H9 (cell line): ENCODE measurements at regions not wholly inside any gene's neighbourhood (a gene's known extent, or its start where the extent isn't known, plus 50 kb on each side); places are given as distances from the start of the nearest gene placed in this dataset.

Source experiments
- DNase-seq: peaks from one replicate; pipeline ENCODE4 v3.0.0-alpha.2; 2017
- H2AFZ ChIP-seq: one replicate; pipeline ENCODE4 v1.6.1; 2013; ENCODE audit warnings: mild to moderate bottlenecking, low read length, control low read depth, moderate library complexity
- H2AK5ac ChIP-seq: 2 replicates; pipeline ENCODE4 v1.6.1; 2013; ENCODE audit warnings: low read length, control low read depth, mixed read lengths; ENCODE audit not compliant: insufficient read length
- H2BK120ac ChIP-seq: one replicate; pipeline ENCODE4 v1.6.1; 2013; ENCODE audit warnings: low read depth, mild to moderate bottlenecking, low read length, control low read depth, inconsistent platforms; ENCODE audit not compliant: poor library complexity, severe bottlenecking
- H2BK12ac ChIP-seq: 2 replicates; pipeline ENCODE4 v1.6.1; 2013; ENCODE audit warnings: low read length, control low read depth, mixed read lengths, low read depth; ENCODE audit not compliant: insufficient read length
- H2BK15ac ChIP-seq: 2 replicates; pipeline ENCODE4 v1.6.1; 2013; ENCODE audit warnings: low read depth, low read length, control low read depth
- H2BK20ac ChIP-seq: one replicate; pipeline ENCODE4 v1.6.1; 2013; ENCODE audit warnings: low read depth, mild to moderate bottlenecking, low read length, control low read depth, inconsistent platforms; ENCODE audit not compliant: poor library complexity, severe bottlenecking
- H2BK5ac ChIP-seq: 2 replicates; pipeline ENCODE4 v1.6.1; 2013; ENCODE audit warnings: low read length, control low read depth, mixed read lengths; ENCODE audit not compliant: insufficient read length
- H3K14ac ChIP-seq: 2 replicates; pipeline ENCODE4 v1.6.1; 2013; ENCODE audit warnings: low read length, control low read depth; ENCODE audit not compliant: insufficient read depth
- H3K18ac ChIP-seq: 2 replicates; pipeline ENCODE4 v1.6.1; 2013; ENCODE audit warnings: low read depth, mild to moderate bottlenecking, mixed read lengths, low read length, control low read depth; ENCODE audit not compliant: insufficient read length
- H3K23ac ChIP-seq: 2 replicates; pipeline ENCODE4 v1.6.1; 2013; ENCODE audit warnings: low read length, control low read depth, mixed read lengths, low read depth; ENCODE audit not compliant: insufficient read length
- H3K23me2 ChIP-seq: 2 replicates; pipeline ENCODE4 v1.6.1; 2013; ENCODE audit warnings: low read depth, mild to moderate bottlenecking, mixed read lengths, low read length, control low read depth; ENCODE audit not compliant: insufficient read length, poor library complexity, severe bottlenecking
- H3K27ac ChIP-seq: 2 replicates; pipeline ENCODE4 v1.5.1; 2013; ENCODE audit warnings: low read length, control low read depth, mixed read lengths, low read depth; ENCODE audit not compliant: insufficient read length
- H3K27me3 ChIP-seq: 2 replicates; pipeline ENCODE4 v1.6.1; 2013; ENCODE audit warnings: low read length, control low read depth, inconsistent platforms; ENCODE audit not compliant: insufficient read depth
- H3K4ac ChIP-seq: 2 replicates; pipeline ENCODE4 v1.6.1; 2013; ENCODE audit warnings: low read depth, mild to moderate bottlenecking, control low read depth, inconsistent platforms, low read length, moderate library complexity
- H3K4me1 ChIP-seq: 2 replicates; pipeline ENCODE4 v1.6.1; 2013; ENCODE audit warnings: low read length, control low read depth, inconsistent platforms; ENCODE audit not compliant: insufficient read depth
- H3K4me2 ChIP-seq: 2 replicates; pipeline ENCODE4 v1.6.1; 2013; ENCODE audit warnings: low read length, control low read depth, mixed read lengths; ENCODE audit not compliant: insufficient read length, insufficient read depth
- H3K56ac ChIP-seq: 2 replicates; pipeline ENCODE4 v1.6.1; 2013; ENCODE audit warnings: low read depth, mild to moderate bottlenecking, mixed read lengths, low read length, control low read depth; ENCODE audit not compliant: insufficient read length
- H3K79me1 ChIP-seq: 2 replicates; pipeline ENCODE4 v1.6.1; 2013; ENCODE audit warnings: low read depth, mild to moderate bottlenecking, moderate library complexity, low read length, control low read depth, inconsistent platforms; ENCODE audit not compliant: insufficient read depth, poor library complexity, severe bottlenecking
- H3K79me2 ChIP-seq: 2 replicates; pipeline ENCODE4 v1.6.1; 2013; ENCODE audit warnings: low read length, control low read depth, inconsistent platforms; ENCODE audit not compliant: insufficient read depth
- H3K9ac ChIP-seq: 2 replicates; pipeline ENCODE4 v1.6.1; 2013; ENCODE audit warnings: low read length, control low read depth, mixed read lengths; ENCODE audit not compliant: insufficient read length; ENCODE audit errors: extremely low read depth
- H3K9me3 ChIP-seq: one replicate; pipeline ENCODE4 v1.6.1; 2013; ENCODE audit warnings: low read depth, low read length, inconsistent platforms; ENCODE audit not compliant: control insufficient read depth
- H3T11ph ChIP-seq: one replicate; pipeline ENCODE4 v1.6.1; 2013; ENCODE audit warnings: mild to moderate bottlenecking, low read length, control low read depth, inconsistent platforms
- H4K20me1 ChIP-seq: one replicate; pipeline ENCODE4 v1.6.1; 2013; ENCODE audit not compliant: control insufficient read depth, insufficient read length, insufficient read depth
- H4K5ac ChIP-seq: 2 replicates; pipeline ENCODE4 v1.6.1; 2013; ENCODE audit warnings: low read depth, mild to moderate bottlenecking, mixed read lengths, low read length, control low read depth; ENCODE audit not compliant: insufficient read length
- H4K8ac ChIP-seq: replicated peaks from 2 replicates; pipeline ENCODE4 v1.6.1; 2013; ENCODE audit warnings: low read length, control low read depth, mixed read lengths, low read depth; ENCODE audit not compliant: insufficient read length
- H4K91ac ChIP-seq: 2 replicates; pipeline ENCODE4 v1.6.1; 2013; ENCODE audit warnings: low read depth, mild to moderate bottlenecking, moderate library complexity, mixed read lengths, low read length, control low read depth; ENCODE audit not compliant: insufficient read length
- H3K27ac Mint-ChIP-seq, 3 experiments: 2 replicates in 2 of 3; 3 replicates in 1 of 3; pipeline ENCODE4 v1.8.0; 2020 to 2021; ENCODE audit warnings: mixed read lengths in 3 of 3, mild to moderate bottlenecking in 1 of 3, moderate library complexity in 1 of 3
- H3K27me3 Mint-ChIP-seq: 2 replicates; pipeline ENCODE4 v1.8.0; 2021; ENCODE audit warnings: low read depth, mild to moderate bottlenecking, moderate library complexity, mixed read lengths
- H3K36me3 Mint-ChIP-seq, 3 experiments: 2 replicates in 2 of 3; 3 replicates in 1 of 3; pipeline ENCODE4 v1.8.0; 2020 to 2021; ENCODE audit warnings: low read depth in 3 of 3, mixed read lengths in 3 of 3; ENCODE audit not compliant: insufficient read depth in 1 of 3
- H3K4me1 Mint-ChIP-seq, 2 experiments: 2 replicates each; pipeline ENCODE4 v1.8.0; 2020; ENCODE audit warnings: mixed read lengths in 2 of 2
- H3K4me3 Mint-ChIP-seq, 2 experiments: 2 replicates in 1 of 2; 3 replicates in 1 of 2; pipeline ENCODE4 v1.8.0; 2020 to 2021; ENCODE audit warnings: mild to moderate bottlenecking in 2 of 2, mixed read lengths in 2 of 2, moderate library complexity in 1 of 2
- H3K9me3 Mint-ChIP-seq, 2 experiments: 2 replicates in 1 of 2; 3 replicates in 1 of 2; pipeline ENCODE4 v1.8.0; 2020; ENCODE audit warnings: mild to moderate bottlenecking in 2 of 2, mixed read lengths in 2 of 2, moderate library complexity in 1 of 2
- WGBS: extraction: QIAGEN DNeasy Blood & Tissue Kit; methylation state at CpG from one replicate; pipeline ENCODE4 v1.1.7; 2013; ENCODE audit warnings: missing lambda C conversion rate, low lambda C conversion rate, mixed read lengths; ENCODE audit not compliant: insufficient read length; ENCODE audit errors: extremely low coverage; 5-methylcytosine and 5-hydroxymethylcytosine counted together
- TF ChIP-seq, protein P1 (sequence below): fragments of 200-600 bp; sonication (generic); conservative IDR thresholded peaks from 3 replicates; pipeline ENCODE4 v1.8.0; 2021; ENCODE audit warnings: antibody characterized with exemption, mild to moderate bottlenecking

GRCh38 chr1:72462186-72462905 is 180.0 kb upstream of the NEGR1 start:
- WGBS: no CpG with 5 or more reads among the region's 3 CpGs
- Histone ChIP-seq H3K79me1 (no peaks in the 10 kb centered on the region), H2BK15ac (no peak overlapping the region), H3K9me3 (no peaks in the 10 kb centered on the region), H3K18ac (no peak overlapping the region), H3K56ac (no peak overlapping the region), H3K14ac (no peak overlapping the region), H3T11ph (no peak overlapping the region), H4K5ac (no peak overlapping the region), H3K27ac (no peak overlapping the region), H2BK5ac (no peak overlapping the region), H2AFZ (no peak overlapping the region), H3K79me2 (no peaks in the 10 kb centered on the region), H3K4me1 (no peaks in the 10 kb centered on the region), H2BK20ac (no peak overlapping the region), H3K4ac (no peak overlapping the region), H3K4me2 (no peak overlapping the region), H2BK12ac (no peak overlapping the region), H3K27me3 (no peaks in the 10 kb centered on the region), H4K20me1 (no peaks in the 10 kb centered on the region), H4K91ac (no peak overlapping the region), H2BK120ac (no peak overlapping the region), H4K8ac (no peak overlapping the region), H3K9ac (no peak overlapping the region), H2AK5ac (no peak overlapping the region), H3K23me2 (no peaks in the 10 kb centered on the region), H3K23ac (no peak overlapping the region)
- Mint-ChIP-seq H3K9me3 (no peaks in the 10 kb centered on the region), H3K27me3 (no peaks in the 10 kb centered on the region; the same call in none of the 2 replicates), H3K36me3 (no peaks in the 10 kb centered on the region), H3K4me1 (no peaks in the 10 kb centered on the region), H3K27ac (no peak overlapping the region), H3K4me3 (no peak overlapping the region)
- no peak for DNase-seq
- TF ChIP-seq, protein P1, sequence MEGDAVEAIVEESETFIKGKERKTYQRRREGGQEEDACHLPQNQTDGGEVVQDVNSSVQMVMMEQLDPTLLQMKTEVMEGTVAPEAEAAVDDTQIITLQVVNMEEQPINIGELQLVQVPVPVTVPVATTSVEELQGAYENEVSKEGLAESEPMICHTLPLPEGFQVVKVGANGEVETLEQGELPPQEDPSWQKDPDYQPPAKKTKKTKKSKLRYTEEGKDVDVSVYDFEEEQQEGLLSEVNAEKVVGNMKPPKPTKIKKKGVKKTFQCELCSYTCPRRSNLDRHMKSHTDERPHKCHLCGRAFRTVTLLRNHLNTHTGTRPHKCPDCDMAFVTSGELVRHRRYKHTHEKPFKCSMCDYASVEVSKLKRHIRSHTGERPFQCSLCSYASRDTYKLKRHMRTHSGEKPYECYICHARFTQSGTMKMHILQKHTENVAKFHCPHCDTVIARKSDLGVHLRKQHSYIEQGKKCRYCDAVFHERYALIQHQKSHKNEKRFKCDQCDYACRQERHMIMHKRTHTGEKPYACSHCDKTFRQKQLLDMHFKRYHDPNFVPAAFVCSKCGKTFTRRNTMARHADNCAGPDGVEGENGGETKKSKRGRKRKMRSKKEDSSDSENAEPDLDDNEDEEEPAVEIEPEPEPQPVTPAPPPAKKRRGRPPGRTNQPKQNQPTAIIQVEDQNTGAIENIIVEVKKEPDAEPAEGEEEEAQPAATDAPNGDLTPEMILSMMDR: no peak
